Testis (tissue), 2 donors: ENCODE measurements at regions not wholly inside any gene's neighbourhood (a gene's known extent, or its start where the extent isn't known, plus 50 kb on each side); places are given as distances from the start of the nearest gene placed in this dataset.

ENCODE experiments used
- DNase-seq: peaks from one replicate; pipeline ENCODE4 v3.0.0-alpha.2; 2019
- H3K27ac ChIP-seq, 2 donors: fragments of 200-600 bp; sonication (generic); one replicate each; pipeline ENCODE4 v1.5.1; 2019
- H3K27me3 ChIP-seq: fragments of 200-600 bp; sonication (generic); one replicate; pipeline ENCODE4 v1.5.1; 2019
- H3K36me3 ChIP-seq: fragments of 200-600 bp; sonication (generic); one replicate; pipeline ENCODE4 v1.5.1; 2017; ENCODE audit warnings: low read depth; ENCODE audit errors: missing control alignments
- H3K4me1 ChIP-seq: fragments of 200-600 bp; sonication (generic); one replicate; pipeline ENCODE4 v1.5.1; 2019
- H3K4me3 ChIP-seq, 2 donors: fragments of 200-600 bp; sonication (generic); one replicate each; pipeline ENCODE4 v1.5.1; 2017 to 2019
- H3K9me3 ChIP-seq: fragments of 200-600 bp; sonication (generic); one replicate; pipeline ENCODE4 v1.5.1; 2017
- POLR2A ChIP-seq: fragments of 450-650 bp; IDR thresholded peaks from one replicate; pipeline ENCODE4 v1.6.1; 2017; ENCODE audit warnings: antibody characterized with exemption, mild to moderate bottlenecking, moderate library complexity
- WGBS, 2 donors: methylation state at CpG; one replicate each; pipeline ENCODE4 v1.1.5; 2018; 5-methylcytosine and 5-hydroxymethylcytosine counted together
- intact Hi-C: fragments of 100-400 bp; cut with DNase I; formaldehyde crosslinking; loops from one replicate; pipeline ENCODE4 v1.15.1; 2023; ENCODE audit warnings: low total_unique reads
- TF ChIP-seq, protein P1 (sequence below), 3 experiments: fragments of 450-650 bp in 2 of 3; fragments of 200-600 bp in 1 of 3; sonication (generic) in 1 of 3; IDR thresholded peaks; one replicate each; pipeline ENCODE4 v1.5.1; 2016 to 2019; ENCODE audit warnings: antibody characterized with exemption in 3 of 3, mild to moderate bottlenecking in 2 of 3, moderate library complexity in 1 of 3

DNA sequence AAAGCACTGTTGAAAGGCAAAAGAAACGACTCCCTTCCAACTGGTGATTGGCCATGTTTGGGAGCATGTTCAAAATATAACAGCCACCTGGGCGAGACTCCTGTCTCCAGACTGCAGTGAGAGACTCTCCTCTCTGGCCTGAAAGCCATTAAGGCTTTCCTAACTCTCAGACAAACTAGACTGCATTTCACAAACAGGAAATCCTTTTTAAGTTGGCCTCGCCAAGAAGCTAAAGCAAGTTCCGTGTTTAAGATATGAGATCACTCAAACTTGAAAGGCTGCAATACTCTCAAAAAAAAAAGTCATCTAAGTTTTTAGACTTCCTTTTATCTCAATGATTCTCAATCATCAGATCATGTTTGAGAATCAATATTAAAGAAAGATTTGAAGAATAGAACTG, 117.0 kb downstream of the TFAP2A start:
- Histone ChIP-seq H3K9me3 (no peaks in the 10 kb centered on the region), H3K4me1 (no peaks in the 10 kb centered on the region), H3K27me3 (no peaks in the 10 kb centered on the region), H3K27ac (no peak overlapping the region), H3K36me3 (no peaks in the 10 kb centered on the region), H3K4me3 (no peak overlapping the region)
- 60 to 76% methylated on average over 4 of the region's 4 CpGs for WGBS, 2 donors
- intact Hi-C loops: no loop called here
- no peak for DNase-seq
- no peak for TF ChIP-seq POLR2A
- TF ChIP-seq, protein P1, sequence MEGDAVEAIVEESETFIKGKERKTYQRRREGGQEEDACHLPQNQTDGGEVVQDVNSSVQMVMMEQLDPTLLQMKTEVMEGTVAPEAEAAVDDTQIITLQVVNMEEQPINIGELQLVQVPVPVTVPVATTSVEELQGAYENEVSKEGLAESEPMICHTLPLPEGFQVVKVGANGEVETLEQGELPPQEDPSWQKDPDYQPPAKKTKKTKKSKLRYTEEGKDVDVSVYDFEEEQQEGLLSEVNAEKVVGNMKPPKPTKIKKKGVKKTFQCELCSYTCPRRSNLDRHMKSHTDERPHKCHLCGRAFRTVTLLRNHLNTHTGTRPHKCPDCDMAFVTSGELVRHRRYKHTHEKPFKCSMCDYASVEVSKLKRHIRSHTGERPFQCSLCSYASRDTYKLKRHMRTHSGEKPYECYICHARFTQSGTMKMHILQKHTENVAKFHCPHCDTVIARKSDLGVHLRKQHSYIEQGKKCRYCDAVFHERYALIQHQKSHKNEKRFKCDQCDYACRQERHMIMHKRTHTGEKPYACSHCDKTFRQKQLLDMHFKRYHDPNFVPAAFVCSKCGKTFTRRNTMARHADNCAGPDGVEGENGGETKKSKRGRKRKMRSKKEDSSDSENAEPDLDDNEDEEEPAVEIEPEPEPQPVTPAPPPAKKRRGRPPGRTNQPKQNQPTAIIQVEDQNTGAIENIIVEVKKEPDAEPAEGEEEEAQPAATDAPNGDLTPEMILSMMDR (IDR thresholded peaks at IDR 0.05): no peak

DNA sequence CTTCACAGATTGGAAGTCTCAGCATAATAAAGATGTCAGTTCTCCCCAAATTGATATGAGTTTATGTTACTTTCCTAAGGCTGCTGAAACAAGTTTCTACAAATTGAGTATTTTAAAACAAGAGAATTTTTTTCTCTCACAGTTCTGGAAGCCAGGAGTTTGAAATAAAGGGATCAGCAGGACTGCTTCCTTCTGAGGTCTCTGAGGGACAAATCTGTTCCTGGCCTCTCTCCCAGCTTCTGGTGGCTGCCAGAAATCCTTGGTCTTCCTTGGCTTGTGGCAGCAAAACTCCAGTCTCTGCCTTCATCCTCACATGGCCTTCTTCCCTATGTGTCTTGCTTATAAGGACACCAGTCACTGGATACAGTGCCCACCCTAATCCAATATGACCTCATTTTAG, 136.1 kb downstream of the TFAP2A start:
- DNase-seq: no peak
- H3K9me3 ChIP-seq: no peaks in the 10 kb centered on the region
- H3K4me3 ChIP-seq: no peak overlapping the region
- no peak for TF ChIP-seq POLR2A
- TF ChIP-seq, protein P1 (IDR thresholded peaks at IDR 0.05): no peak
- H3K27me3 ChIP-seq: no peaks in the 10 kb centered on the region
- intact Hi-C loops: no loop called here
- H3K27ac ChIP-seq: no peak overlapping the region
- no peaks in the 10 kb centered on the region for H3K36me3 ChIP-seq
- no peaks in the 10 kb centered on the region for H3K4me1 ChIP-seq

DNA sequence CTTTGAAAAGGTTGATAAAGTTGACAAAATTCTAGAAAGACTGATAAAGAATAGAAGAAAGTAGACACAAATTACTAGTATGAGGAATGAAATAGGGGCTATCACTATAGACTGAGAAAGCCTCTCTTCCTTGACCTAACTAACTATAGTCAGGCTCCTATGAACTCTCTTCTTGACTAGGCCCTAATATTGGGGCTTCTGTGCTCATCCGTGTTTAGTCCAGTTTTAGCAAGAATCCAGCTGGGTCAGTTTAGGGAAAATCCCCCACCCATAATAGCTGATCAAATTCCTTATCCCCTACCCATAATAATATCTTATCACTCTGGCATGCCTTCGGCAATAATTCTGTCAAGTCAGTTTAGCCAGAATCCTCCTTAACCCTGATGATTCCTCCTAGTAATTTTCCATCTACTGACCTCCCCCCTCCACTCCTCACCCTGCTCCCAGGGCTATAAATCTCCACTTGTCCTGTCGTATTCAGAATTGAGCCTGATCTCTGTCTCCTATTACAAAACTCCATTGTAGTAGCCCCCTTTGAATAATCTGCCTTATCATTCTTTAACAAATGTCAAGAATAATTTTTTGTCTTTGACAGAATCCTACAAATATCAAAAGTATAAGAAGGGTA, 138.1 kb downstream of the TFAP2A start:
- H3K36me3 ChIP-seq: no peaks in the 10 kb centered on the region
- intact Hi-C loops: no loop called here
- H3K4me3 ChIP-seq: no peak overlapping the region
- no peaks in the 10 kb centered on the region for H3K4me1 ChIP-seq
- no peaks in the 10 kb centered on the region for H3K27me3 ChIP-seq
- H3K9me3 ChIP-seq: no peaks in the 10 kb centered on the region
- DNase-seq: no peak
- H3K27ac ChIP-seq: no peak overlapping the region
- 39 to 43% methylated on average over 3 of the region's 3 CpGs for WGBS, 2 donors
- TF ChIP-seq, protein P1 (IDR thresholded peaks at IDR 0.05): no peak
- no peak for TF ChIP-seq POLR2A

DNA sequence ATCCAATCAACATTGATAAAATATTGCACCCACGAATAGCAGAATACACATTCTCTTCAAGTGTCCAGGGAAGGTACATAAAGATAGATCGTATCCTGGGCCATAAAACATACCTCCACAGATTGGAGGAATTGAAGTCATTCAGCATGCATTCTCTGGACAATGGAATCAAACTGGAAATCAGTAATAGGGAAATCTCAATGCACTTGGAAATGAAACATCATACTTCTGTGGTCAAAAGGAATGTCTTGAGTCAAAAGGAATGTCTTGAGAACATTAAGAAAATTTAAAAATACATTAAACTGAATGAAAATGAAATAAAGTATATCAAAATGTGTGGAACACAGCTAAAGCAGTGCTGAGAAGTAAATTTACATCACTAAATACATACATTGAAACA, 138.8 kb downstream of the TFAP2A start:
- 54 to 58% methylated on average over 2 of the region's 2 CpGs for WGBS, 2 donors

DNA sequence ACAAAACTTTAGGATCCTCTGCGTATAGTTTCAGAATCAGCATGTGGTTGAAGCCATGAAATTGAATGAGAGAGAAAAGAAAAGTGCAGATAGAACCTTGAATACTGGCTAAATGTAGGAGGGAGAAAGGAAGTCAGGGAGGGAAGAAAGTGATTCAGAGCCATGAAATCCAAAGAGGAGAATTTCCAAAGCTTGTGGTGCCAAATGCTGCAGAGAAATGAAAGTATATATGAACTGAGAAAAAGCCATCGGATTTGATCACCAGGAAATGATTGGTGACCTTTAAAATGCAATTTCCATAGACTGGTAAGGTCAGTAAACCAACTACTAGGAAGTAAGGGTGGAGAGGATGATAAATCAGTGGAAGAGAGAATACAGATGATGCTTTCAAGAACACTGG, 142.3 kb downstream of the TFAP2A start:
- intact Hi-C loops: no loop called here
- Histone ChIP-seq H3K4me3 (no peak overlapping the region), H3K36me3 (no peaks in the 10 kb centered on the region), H3K27me3 (no peaks in the 10 kb centered on the region), H3K9me3 (no peaks in the 10 kb centered on the region), H3K27ac (no peak overlapping the region), H3K4me1 (no peaks in the 10 kb centered on the region)
- TF ChIP-seq POLR2A: no peak
- TF ChIP-seq, protein P1 (IDR thresholded peaks at IDR 0.05): no peak
- DNase-seq: no peak
- WGBS, 2 donors: 80 to 85% methylated on average over 2 of the region's 2 CpGs

More for the DNA sequence above, 138.8 kb downstream of the TFAP2A start:
- Histone ChIP-seq H3K27me3 (no peaks in the 10 kb centered on the region), H3K4me1 (no peaks in the 10 kb centered on the region), H3K27ac (no peak overlapping the region), H3K9me3 (no peaks in the 10 kb centered on the region), H3K4me3 (no peak overlapping the region), H3K36me3 (no peaks in the 10 kb centered on the region)
- TF ChIP-seq, protein P1 (IDR thresholded peaks at IDR 0.05): no peak
- TF ChIP-seq POLR2A: no peak
- intact Hi-C loops: no loop called here
- DNase-seq: no peak
